ENCODE measurements at regions not wholly inside any gene's neighbourhood (a gene's known extent, or its start where the extent isn't known, plus 50 kb on each side); places are given as distances from the start of the nearest gene placed in this dataset.

GRCh38 chr2:22817197-22817596 is 567.8 kb upstream of the KLHL29 start:
- TF ChIP-seq CTCF (IDR thresholded peaks at IDR 0.05) (no peak), POLR2A (IDR thresholded peaks at IDR 0.05) (no peak)

Data from heart left ventricle (tissue), 13 donors.